ENCODE measurements at regions not wholly inside any gene's neighbourhood (a gene's known extent, or its start where the extent isn't known, plus 50 kb on each side); places are given as distances from the start of the nearest gene placed in this dataset.
"Not testable (repeated sequence)": the region's sequence is repeated elsewhere in the genome, so short reads cannot be mapped to it uniquely, and the experiment has no call there.

DNA sequence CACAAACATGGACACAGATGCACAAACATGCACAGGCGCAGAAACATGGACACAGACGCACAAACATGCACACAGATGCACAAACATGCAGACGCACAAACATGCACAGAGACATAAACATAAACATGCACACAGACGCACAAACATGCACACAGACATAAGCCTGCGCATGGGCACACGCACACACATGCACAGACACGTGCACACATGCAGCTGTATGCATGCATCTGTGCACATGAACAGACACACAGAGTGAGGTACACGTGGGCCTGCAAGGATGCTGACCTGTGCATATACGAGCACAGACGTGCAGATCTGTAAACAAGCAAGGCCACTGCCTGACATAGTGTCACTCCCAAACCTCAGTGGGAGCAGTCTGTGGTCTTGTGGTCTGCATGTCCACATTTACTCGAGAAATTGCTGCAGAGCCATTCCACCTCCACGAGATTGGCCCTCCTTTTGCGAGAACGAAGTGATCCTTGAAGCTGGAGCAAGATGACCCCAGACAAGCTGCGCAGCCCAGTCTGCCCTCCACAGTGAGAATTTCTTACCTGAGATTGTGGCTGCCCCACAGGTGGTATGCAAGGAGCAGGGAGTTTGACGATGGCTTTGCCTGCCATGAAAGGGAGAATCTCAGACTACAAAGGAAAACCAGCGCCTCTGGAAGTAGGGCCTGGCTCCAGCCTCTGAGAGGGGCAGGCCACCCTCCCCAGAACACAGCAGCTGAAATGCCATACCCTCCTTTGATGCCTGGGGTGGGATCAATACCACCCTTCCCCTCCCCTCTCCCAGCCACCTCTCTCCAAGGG is 299.9 kb downstream of the BRD1 start:
- no peak for DNase-seq (ENCODE audit: low read depth)

DNA sequence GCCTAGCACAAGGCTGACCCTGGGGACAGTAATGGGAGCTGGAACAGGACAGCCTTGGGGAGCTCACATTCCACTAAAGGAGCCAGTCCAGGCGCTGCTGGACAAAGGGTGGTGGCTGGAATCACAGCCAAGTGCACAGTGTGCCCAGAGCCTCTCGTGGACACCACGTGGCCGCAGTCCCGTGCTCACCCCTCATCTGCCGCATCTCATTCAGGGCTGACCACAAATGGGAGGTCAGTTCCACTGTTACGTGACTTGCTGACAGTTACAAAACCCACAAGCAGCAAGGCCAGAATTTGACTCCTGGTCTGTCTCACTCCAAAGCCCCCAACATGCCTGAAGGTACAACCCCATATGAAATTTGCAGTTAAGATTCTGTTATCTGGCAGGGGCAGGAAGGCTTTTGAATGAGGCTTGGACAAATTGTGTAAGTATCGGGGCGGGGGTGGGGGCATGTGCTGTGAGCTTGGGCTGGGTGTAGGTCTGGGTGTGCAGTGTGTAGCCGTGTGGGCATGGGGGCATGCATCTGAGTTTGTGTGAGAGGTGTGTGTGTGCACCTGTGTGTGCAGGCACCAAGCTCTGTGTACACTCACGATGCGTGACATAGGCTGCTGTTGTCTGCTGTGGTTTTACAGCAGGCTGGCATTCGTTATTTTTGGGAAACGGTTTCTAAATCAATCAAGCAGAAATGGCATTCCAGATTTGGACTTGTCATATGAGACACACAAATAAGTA is 301.7 kb downstream of the BRD1 start:
- DNase-seq (ENCODE audit: low read depth), result no peak

GRCh38 chr22:49525360-49525759 is 302.3 kb downstream of the BRD1 start:
- no peak for DNase-seq (ENCODE audit: low read depth)

GRCh38 chr22:49524362-49524761 is 303.3 kb downstream of the BRD1 start:
- no peak for DNase-seq (ENCODE audit: low read depth)

DNA sequence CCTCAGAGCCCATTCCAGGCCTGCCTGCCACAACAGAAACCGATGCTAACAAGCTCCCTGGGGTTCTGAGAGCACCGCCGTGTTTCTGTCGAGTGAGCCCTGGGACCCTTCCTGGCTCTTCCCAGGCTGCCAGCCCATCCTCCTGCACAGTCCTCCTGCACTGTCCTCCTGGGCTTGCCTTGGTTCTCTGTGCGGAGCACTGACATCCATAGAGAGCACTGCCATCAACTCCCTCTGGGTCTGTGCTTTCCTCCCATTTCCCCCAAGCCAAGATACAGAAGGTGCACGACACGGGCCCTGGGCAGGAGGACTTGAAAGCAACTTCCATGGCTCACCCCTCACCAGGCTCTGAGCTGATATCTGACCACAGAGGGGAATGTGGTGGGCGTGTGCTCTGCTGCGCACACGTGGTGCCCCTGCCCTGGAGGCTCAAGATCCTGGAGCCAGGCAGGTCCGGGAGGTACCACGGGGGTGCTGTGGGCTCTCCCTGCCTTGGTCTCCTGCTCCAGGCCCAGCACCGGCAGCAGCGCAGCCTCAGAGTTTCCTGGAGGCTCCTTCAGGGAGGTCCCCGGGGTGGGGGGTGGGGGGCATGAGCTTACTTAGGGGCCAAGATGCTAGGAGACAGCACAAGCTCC is 304.2 kb downstream of the BRD1 start:
- DNase-seq (ENCODE audit: low read depth), result no peak

- no peak for DNase-seq (ENCODE audit: low read depth)
These were observed 304.9 kb downstream of the BRD1 start for GRCh38 chr22:49522582-49523373.

DNA sequence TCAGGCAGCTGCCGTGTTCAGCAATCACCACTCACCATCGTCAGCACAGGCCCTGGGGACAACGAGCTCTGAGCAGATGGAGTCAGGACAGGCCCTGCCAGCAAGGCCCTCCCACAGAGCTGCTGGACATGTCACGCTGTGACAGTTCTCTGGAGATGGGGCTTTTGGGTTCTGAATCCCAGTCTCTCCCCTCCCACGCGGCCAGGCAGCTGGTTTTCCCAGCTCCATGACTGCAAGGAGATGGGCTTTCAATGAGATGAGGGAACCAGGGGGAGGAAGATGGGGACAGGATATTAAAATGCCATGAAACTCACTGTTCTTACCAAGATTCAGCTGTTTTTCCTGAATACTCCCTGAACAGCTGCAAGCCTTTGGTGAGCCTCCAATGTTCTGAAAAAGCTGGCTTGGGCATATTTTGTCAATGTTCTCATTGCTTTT is 305.9 kb downstream of the BRD1 start:
- no peak for DNase-seq (ENCODE audit: low read depth)

DNA sequence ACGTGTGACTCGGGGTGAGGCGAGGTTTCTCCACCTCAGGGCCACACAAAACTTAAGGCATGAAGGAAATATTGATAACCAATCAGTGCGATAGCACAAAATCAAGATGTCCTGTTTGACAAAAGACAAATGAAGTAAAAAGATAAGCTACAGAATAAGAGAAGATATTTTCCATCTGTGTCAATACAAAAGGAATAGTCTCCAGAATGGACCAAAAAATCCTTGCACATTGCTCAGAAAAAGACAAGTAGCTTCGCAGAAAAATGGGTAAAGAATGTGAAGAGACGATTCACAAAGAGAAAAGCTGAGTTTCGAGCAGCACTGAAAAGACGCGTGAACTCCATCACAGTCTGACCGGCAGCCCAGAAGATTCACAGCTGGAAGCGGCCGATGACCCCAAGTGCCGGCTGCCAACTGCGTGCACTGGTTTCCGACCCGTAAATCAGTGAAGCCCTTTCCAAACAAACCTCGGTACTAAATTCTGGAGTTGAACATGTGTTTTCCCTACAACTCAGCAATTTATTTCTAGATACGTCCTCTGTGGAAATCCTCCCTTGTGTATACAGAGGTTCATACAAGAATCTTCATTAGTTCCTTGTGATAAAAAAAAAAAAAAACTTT is 308.4 kb downstream of the BRD1 start:
- no peak for DNase-seq (ENCODE audit: low read depth)

GRCh38 chr22:49518436-49518970 is 309.2 kb downstream of the BRD1 start:
- DNase-seq (ENCODE audit: low read depth), result no peak

DNA sequence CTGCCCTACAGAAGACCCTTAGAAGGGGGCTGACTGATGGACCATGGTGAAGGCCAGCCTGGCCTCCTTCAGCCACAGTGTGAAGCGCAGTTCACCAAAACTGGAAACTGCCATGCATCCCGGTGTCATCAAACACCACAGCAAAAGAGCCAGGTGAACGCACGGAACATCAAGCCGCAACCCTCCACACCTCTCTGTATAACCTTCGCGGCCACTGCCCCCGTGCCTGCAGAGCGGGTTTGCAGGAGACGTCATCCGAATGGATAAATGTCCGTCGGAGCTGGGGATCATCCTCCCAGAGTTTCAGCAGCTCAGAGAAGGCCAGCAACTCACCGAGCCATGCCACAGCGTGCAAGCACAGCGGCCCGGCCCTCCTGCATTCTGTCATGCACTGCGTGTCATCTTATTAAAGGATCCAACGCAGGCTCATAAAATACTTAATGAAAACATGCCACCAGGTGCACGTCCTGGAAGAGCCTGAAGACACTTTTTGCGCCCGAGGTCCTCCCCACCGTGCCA is 309.9 kb downstream of the BRD1 start:
- no peak for DNase-seq (ENCODE audit: low read depth)

DNA sequence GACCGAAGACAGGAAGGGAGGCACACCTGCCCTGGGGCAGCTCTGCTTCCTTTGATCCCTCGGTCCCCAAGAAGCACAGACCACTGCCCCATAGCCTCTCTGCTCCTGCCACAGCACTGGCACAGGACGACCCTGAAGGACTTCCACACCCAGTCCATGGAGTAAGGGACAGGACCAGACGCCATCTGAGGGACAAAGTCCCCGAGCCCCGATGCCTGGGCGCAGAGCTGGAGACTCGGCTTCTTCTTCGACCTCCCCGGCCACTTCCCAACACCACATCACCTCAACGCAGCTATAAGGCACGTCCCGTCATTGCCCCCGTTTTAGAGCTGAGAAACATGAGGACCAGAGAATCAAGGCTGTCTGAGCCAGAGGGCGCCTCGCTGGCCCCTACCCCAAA is 310.5 kb downstream of the BRD1 start:
- DNase-seq (ENCODE audit: low read depth), result no peak

DNA sequence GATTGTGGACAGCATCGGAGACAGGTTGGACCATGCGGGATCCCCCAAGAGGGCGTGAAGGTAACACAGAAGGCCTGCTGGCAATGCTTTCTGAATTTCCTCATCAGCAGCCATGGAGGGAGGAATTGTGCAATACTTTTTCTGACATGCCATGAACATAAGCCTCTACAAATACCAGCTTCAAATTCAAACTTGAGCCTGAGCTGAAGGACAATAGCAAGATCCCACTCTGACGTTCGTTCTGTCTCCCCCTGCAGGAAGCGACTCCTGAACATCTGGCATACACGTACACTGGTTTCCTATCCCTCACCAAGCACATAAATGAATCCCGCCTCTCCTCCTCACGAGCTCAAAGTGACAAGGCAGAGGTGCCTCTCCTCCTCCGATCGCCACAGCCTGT is 312.2 kb downstream of the BRD1 start:
- DNase-seq (ENCODE audit: low read depth), result no peak

DNA sequence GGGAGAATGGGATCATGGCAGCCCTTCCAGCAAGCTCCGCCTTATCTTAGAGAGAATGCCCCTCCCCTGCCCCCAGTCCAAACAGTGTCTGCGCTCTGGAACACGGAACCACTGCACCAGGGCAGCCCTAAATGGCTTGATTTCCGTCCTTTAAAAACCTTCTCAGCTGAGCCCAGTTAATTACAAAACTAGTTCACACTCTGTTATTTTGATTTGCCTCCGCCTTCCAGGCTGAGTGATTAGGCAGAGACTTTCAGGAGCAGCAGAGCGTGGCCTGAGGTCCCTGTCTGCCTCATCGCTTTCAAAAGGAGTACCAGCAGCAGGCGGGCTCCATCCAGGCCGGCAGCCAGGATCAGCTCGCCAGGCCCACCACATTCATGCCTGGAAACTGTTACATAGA is 313.0 kb downstream of the BRD1 start:
- no peak for DNase-seq (ENCODE audit: low read depth)

- no peak for DNase-seq (ENCODE audit: low read depth)
These were observed 313.5 kb downstream of the BRD1 start for GRCh38 chr22:49514211-49514610.

DNA sequence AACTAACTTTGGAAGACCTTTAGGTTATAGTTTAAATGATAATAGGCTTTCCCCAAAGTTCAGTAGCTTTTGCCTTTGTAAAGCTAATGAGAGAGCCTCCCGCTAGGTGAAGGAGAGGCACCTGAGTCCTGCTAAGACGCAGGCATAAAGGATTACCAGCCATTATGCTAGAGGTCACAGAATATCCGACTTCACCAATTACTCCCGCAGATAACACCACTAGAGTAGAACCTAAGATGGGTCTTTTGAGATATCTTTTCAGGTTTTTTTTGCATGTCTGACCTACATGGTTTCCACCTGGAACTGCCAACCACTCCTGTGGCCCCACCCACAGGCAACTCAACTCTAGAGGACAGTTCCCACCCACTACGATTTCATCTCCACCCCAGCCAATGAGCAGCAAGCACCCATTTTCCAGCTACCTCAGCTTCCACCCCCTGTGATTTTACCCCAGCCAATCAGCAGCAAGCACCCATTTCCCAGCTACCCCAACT is 314.3 kb downstream of the BRD1 start:
- no peak for DNase-seq (ENCODE audit: low read depth)

DNA sequence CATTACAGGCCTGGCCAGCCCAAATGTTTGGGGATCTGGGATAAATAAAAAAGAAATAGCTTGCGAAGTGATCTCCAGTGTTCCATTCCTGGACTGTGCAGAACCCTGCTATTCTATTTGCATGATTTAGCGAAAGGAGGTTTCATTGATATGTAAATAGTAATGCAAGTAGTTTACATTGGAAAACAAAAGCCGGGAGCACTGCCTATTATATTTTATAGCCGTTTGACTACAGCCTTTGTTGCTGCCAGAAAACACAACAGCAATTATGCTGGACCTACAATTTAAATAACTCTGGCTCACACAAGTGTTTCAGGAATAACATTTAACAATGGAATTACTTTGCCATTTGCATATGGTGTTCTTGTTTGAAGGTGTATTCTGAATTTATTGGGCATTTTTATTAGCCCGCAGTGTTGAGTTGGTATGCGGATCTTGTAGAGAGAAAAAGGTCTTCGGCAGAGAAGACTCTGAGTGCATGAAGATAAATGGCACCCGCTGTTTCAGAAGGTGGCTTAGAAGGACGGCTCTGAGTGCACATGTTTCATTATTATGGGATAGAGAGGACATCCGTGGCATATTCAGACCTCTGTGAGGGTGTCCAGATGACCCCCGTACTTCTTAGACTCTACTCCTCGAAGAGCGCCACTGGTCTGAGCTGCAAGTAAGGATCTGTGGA is 315.0 kb downstream of the BRD1 start:
- no peak for DNase-seq (ENCODE audit: low read depth)

GRCh38 chr22:49511393-49512189 is 316.1 kb downstream of the BRD1 start:
- not testable (repeated sequence) for DNase-seq (ENCODE audit: low read depth)

DNA sequence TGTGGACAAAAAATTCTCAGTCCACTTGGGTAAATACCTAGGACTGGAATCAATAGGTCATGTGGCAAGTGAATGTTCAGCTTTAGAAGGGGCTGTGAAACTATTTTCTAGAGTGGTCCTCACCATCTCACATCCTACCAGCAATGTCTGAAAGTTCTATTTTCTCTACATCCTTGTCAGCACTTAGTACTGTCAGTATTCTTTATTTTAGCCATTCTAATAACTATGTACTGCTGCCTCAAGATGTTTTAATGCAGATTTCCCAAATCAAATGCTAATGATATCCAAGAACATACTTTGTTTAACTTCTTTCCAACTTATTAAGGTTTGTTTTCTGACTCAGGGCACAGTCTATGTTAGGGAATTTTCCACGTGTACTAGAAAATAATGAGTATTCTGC is 317.0 kb downstream of the BRD1 start:
- no peak for DNase-seq (ENCODE audit: low read depth)

GRCh38 chr22:49509016-49509415 is 318.7 kb downstream of the BRD1 start:
- no peak for DNase-seq (ENCODE audit: low read depth)

DNA sequence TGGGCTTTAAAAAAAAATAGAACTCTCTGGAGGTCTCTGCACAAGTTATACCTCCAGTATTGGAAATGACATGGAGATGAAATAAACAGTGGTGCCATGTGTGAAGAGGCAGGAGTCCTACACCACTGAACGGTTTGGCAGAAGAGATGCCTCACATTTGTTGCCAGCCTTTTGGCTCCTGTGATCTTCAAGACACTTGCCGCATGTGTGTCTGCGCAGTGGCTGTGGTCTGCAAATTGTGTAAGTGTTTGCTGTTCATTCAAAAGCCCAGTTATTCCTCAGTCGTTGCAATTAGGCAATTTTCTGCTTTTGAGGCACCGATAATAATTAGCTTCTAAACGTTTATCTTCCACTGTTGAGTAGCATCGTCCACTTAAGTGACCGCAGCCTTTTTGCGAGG is 319.1 kb downstream of the BRD1 start:
- no peak for DNase-seq (ENCODE audit: low read depth)

All from stimulated activated CD8-positive, alpha-beta memory T cell treated with anti-CD3 and anti-CD28 coated beads, Interleukin-12 subunit alpha, Interleukin-12 subunit beta, amount 100 ng/mL, for 1 hour (primary cell).